Mucosa of descending colon (tissue), 3 donors: ENCODE measurements at regions not wholly inside any gene's neighbourhood (a gene's known extent, or its start where the extent isn't known, plus 50 kb on each side); places are given as distances from the start of the nearest gene placed in this dataset.

Experiments
- ATAC-seq: fragments of 200-7000 bp; cut with Tn5 transposase; one replicate; pipeline ENCODE4 v1.9.1; 2020; ENCODE audit warnings: mild to moderate bottlenecking, moderate library complexity
- DNase-seq, 3 donors: peaks; one replicate each; pipeline ENCODE4 v3.0.0-alpha.2; 2020
- H3K36me3 ChIP-seq: fragments of 200-600 bp; one replicate; pipeline ENCODE4 v1.8.0; 2021; ENCODE audit warnings: low read depth, mild to moderate bottlenecking
- H3K4me1 ChIP-seq: fragments of 200-600 bp; one replicate; pipeline ENCODE4 v1.8.0; 2021; ENCODE audit warnings: low read depth, mild to moderate bottlenecking
- H3K4me3 ChIP-seq: fragments of 200-600 bp; one replicate; pipeline ENCODE4 v1.8.0; 2021; ENCODE audit warnings: mild to moderate bottlenecking
- H3K9me3 ChIP-seq: fragments of 200-600 bp; one replicate; pipeline ENCODE4 v1.8.0; 2021; ENCODE audit warnings: mild to moderate bottlenecking
- intact Hi-C, 2 donors: fragments of 100-400 bp; cut with DNase I in 1 of 2; cut with micrococcal nuclease in 1 of 2; formaldehyde crosslinking; loops; one replicate each; pipeline versions ENCODE4 v1.11.0 to v1.11.1; 2022; cut with DNase I, micrococcal nuclease
- TF ChIP-seq, protein P1 (sequence below): fragments of 200-600 bp; IDR thresholded peaks from one replicate; pipeline ENCODE4 v1.8.0; 2022; ENCODE audit warnings: antibody characterized with exemption, mild to moderate bottlenecking
- donor health status: DM: no; HTN: no; CAD: no; lungs with moderate emphysema.
- donor health status: DM: no; HTN: no; CAD: no.
- donor health status: DM: no; HTN: yes; CAD: no.

DNA sequence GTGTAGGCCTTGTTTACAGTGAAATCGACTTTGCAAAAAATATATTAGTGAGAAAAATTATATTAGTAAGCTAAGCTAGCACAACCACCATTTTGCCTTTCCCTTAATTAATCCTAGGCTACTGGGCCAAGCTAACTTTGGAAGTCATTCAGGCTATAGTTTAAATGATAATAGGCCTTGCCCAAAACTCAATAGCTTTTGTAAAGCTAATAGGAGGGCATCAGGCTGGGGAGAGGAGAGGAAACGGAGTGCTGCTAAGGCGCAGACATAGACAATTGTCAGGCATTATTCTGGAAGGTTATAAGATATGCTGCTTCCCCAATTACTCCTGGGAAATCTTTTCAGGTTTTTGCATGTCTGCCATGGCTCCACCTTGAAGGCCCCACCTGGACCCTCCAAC is 1286.0 kb downstream of the NSUN3 start:
- Histone ChIP-seq H3K4me3 (no peak overlapping the region), H3K36me3 (no peaks in the 10 kb centered on the region), H3K9me3 (no peaks in the 10 kb centered on the region), H3K4me1 (no peaks in the 10 kb centered on the region)
- DNase-seq (no peak), ATAC-seq (no peak)
- intact Hi-C loops = no loop called here
- TF ChIP-seq, protein P1, sequence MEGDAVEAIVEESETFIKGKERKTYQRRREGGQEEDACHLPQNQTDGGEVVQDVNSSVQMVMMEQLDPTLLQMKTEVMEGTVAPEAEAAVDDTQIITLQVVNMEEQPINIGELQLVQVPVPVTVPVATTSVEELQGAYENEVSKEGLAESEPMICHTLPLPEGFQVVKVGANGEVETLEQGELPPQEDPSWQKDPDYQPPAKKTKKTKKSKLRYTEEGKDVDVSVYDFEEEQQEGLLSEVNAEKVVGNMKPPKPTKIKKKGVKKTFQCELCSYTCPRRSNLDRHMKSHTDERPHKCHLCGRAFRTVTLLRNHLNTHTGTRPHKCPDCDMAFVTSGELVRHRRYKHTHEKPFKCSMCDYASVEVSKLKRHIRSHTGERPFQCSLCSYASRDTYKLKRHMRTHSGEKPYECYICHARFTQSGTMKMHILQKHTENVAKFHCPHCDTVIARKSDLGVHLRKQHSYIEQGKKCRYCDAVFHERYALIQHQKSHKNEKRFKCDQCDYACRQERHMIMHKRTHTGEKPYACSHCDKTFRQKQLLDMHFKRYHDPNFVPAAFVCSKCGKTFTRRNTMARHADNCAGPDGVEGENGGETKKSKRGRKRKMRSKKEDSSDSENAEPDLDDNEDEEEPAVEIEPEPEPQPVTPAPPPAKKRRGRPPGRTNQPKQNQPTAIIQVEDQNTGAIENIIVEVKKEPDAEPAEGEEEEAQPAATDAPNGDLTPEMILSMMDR = no peak

DNA sequence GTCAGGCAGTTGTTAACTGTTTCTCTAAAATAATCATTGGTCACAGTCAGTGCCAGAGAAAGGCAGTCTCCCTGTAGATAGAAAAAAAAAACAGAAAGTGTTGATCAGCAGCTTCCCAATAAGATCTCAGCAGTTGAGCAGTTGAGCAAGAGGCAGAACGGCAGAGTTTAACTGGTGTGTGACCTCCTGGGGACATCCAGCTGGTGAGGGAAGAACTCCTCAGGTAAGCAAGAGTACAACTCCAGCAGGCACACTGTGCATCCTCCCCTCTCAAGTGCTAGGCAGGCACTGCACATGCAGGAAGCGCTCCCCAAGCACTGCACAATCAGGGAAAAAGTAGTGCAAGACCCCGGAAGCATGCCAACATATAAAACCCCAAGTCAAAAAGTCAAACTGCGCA is 1287.2 kb downstream of the NSUN3 start:
- TF ChIP-seq, protein P1 = no peak
- no peak overlapping the region for H3K4me3 ChIP-seq
- no peaks in the 10 kb centered on the region for H3K36me3 ChIP-seq
- intact Hi-C loops = no loop called here
- H3K9me3 ChIP-seq = no peaks in the 10 kb centered on the region
- no peaks in the 10 kb centered on the region for H3K4me1 ChIP-seq
- no peak for ATAC-seq
- DNase-seq = no peak

DNA sequence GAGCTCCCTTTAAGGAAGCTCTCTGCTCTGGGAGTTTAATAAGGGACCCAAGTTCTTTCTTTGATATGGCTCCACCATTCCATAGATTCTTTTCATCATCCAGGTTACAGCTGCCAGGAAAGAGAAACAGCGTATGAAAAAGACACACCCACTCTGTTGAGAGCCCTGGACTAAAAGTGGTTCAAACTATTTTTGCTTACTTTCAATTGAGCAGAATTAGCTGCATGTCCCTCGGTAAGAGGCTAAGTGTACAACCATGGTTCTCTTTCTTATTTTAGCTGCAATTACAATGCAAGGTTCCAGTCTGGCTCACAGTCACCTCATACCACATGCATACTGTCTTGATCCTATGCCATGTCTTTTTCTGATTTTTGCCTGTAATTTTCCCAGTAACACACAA is 1288.3 kb downstream of the NSUN3 start:
- no peak for ATAC-seq

DNA sequence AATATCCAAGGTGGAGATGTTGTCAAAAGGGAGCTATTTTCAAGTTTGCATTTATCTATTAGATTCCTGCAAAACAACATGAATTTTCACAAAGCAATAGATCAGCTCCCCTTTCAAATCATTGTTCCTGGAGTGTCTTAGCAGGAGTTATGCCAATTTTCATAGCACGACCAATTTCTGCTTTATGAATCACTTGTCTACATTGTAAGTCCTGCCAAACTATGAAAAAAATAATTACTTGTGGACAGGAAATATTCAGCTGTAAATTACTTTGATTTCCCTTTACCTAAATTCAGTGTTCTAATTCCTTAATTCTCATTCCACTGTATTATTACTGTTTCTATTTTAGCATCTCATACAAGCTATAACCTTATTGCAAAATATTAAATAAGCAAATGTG is 1289.6 kb downstream of the NSUN3 start:
- TF ChIP-seq, protein P1 = no peak
- intact Hi-C loops = no loop called here
- no peaks in the 10 kb centered on the region for H3K4me1 ChIP-seq
- no peak for ATAC-seq
- H3K9me3 ChIP-seq = no peaks in the 10 kb centered on the region
- H3K4me3 ChIP-seq = no peak overlapping the region
- H3K36me3 ChIP-seq = no peaks in the 10 kb centered on the region
- no peak for DNase-seq

More for the DNA sequence above, 1288.3 kb downstream of the NSUN3 start:
- Histone ChIP-seq H3K9me3 (no peaks in the 10 kb centered on the region), H3K36me3 (no peaks in the 10 kb centered on the region), H3K4me1 (no peaks in the 10 kb centered on the region), H3K4me3 (no peak overlapping the region)
- no peak for DNase-seq
- TF ChIP-seq, protein P1 = no peak
- intact Hi-C loops = no loop called here

DNA sequence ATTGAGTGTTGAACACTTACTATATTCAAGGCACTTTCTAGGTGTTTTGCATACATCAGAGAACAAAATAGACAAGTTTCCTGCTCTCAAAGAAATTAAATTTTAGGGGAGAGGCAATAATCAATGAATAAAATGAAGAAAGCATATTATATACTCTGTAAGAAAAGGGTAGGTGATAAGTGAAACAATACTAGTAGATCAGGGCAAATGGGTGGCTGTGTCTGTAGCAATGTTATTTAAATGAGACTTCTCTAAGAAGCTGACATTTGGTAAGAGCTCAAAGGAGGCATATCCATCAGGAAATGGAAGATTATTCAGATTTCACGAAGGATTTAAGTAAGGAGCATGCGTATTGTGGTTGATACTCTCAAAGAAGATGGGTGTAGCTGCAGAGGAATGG is 1291.6 kb downstream of the NSUN3 start:
- Histone ChIP-seq H3K9me3 (no peaks in the 10 kb centered on the region), H3K4me1 (no peaks in the 10 kb centered on the region), H3K36me3 (no peaks in the 10 kb centered on the region), H3K4me3 (no peak overlapping the region)
- intact Hi-C loops = no loop called here
- ATAC-seq = no peak
- TF ChIP-seq, protein P1 = no peak
- DNase-seq = no peak
